ENCODE measurements at regions not wholly inside any gene's neighbourhood (a gene's known extent, or its start where the extent isn't known, plus 50 kb on each side); places are given as distances from the start of the nearest gene placed in this dataset.
A peak's percentile ranks its signal among the peaks of the same experiment; 100 is the strongest.
"Not testable (repeated sequence)": the region's sequence is repeated elsewhere in the genome, so short reads cannot be mapped to it uniquely, and the experiment has no call there.

DNA sequence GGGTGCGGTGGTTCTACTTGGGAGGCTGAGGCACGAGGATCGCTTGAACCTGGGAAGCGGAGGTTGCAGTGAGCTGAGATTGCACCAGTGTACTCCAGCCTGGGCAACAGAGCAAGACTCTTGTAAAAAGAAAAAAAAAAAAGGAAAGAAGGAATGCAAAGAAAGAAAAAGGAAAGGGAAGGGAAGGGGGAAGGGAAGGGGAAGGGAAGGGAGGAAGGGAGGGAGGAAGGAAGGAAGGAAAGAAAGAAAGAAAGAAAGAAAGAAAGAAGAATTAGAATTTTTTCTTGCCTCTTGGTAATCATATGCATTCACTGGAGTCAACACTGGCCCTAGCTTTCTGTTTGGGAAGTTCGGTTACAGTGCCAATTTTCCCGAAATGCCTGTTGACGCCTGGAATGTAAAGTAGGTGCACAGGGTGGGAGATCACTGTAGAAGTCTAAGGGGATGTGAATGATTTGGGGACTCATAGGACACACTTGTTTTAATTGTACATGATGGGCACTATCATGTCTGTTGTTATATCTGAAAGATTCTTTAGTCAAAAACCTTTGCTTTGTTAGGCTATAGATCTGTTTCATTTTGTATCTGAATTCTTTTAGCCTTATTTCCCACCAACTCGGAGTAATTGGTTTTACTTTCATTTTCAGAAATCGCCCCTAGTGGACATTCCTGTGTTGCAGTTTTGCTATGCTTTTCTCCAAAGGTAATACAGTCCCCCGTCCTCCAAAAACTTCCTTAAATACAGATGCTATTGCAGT lies 59.8 kb upstream of the MORC3 start:
- no peak for TF ChIP-seq YY1 (IDR thresholded peaks at IDR 0.05; ENCODE audit: insufficient read depth, insufficient read length)
- DNase-seq (ENCODE audit: low read depth, low spot score): peak; percentile 43
- Histone ChIP-seq H3K9me3 (ENCODE audit: insufficient read depth, low read length) (no peaks in the 10 kb centered on the region), H3K36me3 (ENCODE audit: insufficient read depth, insufficient read length, low read length) (peaks cover 15% of the 10 kb centered on the region), H3K4me1 (ENCODE audit: insufficient read depth, insufficient read length) (no peaks in the 10 kb centered on the region), H3K9ac (ENCODE audit: insufficient read length, low read depth) (no peak overlapping the region), H3K27me3 (ENCODE audit: insufficient read depth, insufficient read length) (no peaks in the 10 kb centered on the region), H3K4me3 (ENCODE audit: insufficient read length, low read depth) (no peak overlapping the region)

DNA sequence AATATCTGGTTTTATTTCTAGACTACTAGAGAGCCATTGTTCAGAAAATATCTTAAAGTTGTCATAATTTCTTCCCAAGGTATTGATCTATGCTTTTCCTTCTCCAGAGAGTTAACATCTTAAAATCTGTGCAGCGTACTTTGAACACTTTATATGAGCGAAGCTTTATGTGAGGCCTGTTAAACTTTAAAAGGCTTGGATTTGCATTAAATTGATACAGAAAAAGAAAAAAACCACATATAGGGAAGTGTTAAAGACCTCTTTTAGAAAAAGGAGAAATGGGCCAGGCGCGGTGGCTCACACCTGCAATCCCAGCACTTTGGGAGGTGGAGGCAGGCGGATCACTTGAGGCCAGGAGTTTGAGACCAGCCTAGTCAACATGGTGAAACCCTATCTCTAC lies 59.2 kb upstream of the MORC3 start:
- TF ChIP-seq YY1 (IDR thresholded peaks at IDR 0.05; ENCODE audit: insufficient read depth, insufficient read length): no peak
- TF ChIP-seq SUZ12 (IDR thresholded peaks at IDR 0.05; ENCODE audit: extremely low read depth, insufficient read depth, insufficient read length): no peak
- no peak for TF ChIP-seq ZNF274 (IDR thresholded peaks at IDR 0.05; ENCODE audit: low read depth, low read length)
- H3K9ac ChIP-seq (ENCODE audit: insufficient read length, low read depth): no peak overlapping the region
- H3K4me1 ChIP-seq (ENCODE audit: insufficient read depth, insufficient read length): no peaks in the 10 kb centered on the region
- H3K36me3 ChIP-seq (ENCODE audit: insufficient read depth, insufficient read length, low read length): peaks cover 15% of the 10 kb centered on the region
- H3K4me3 ChIP-seq (ENCODE audit: insufficient read length, low read depth): no peak overlapping the region
- H3K27me3 ChIP-seq (ENCODE audit: insufficient read depth, insufficient read length): no peaks in the 10 kb centered on the region
- no peaks in the 10 kb centered on the region for H3K9me3 ChIP-seq (ENCODE audit: insufficient read depth, low read length)
- DNase-seq (ENCODE audit: low read depth, low spot score): no peak

DNA sequence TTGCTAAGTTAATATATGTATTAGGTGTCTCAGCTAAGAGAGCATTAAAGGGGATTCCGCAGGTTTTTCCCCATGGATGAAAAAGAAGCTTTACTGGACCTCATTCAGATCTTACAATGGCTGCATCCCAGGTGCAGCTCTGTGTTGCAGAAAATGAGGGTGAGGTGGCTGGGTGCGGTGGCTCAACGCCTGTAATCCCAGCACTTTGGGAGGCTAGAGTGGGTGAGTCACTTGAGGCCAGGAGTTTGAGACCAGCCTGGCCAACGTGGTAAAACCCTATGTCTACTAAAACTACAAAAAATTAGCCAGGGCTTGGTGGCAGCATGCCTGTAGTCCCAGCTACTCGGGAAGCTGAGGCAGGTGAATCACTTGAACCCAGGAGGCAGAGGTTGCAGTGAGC lies 58.5 kb upstream of the MORC3 start:
- no peaks in the 10 kb centered on the region for H3K4me1 ChIP-seq (ENCODE audit: insufficient read depth, insufficient read length)
- H3K9me3 ChIP-seq (ENCODE audit: insufficient read depth, low read length): no peaks in the 10 kb centered on the region
- no peak for TF ChIP-seq SUZ12 (IDR thresholded peaks at IDR 0.05; ENCODE audit: extremely low read depth, insufficient read depth, insufficient read length)
- no peak for TF ChIP-seq ZNF274 (IDR thresholded peaks at IDR 0.05; ENCODE audit: low read depth, low read length)
- no peak for TF ChIP-seq YY1 (IDR thresholded peaks at IDR 0.05; ENCODE audit: insufficient read depth, insufficient read length)
- no peak for DNase-seq (ENCODE audit: low read depth, low spot score)
- H3K27me3 ChIP-seq (ENCODE audit: insufficient read depth, insufficient read length): no peaks in the 10 kb centered on the region
- no peak overlapping the region for H3K4me3 ChIP-seq (ENCODE audit: insufficient read length, low read depth)
- H3K9ac ChIP-seq (ENCODE audit: insufficient read length, low read depth): no peak overlapping the region
- peaks cover 15% of the 10 kb centered on the region for H3K36me3 ChIP-seq (ENCODE audit: insufficient read depth, insufficient read length, low read length)

DNA sequence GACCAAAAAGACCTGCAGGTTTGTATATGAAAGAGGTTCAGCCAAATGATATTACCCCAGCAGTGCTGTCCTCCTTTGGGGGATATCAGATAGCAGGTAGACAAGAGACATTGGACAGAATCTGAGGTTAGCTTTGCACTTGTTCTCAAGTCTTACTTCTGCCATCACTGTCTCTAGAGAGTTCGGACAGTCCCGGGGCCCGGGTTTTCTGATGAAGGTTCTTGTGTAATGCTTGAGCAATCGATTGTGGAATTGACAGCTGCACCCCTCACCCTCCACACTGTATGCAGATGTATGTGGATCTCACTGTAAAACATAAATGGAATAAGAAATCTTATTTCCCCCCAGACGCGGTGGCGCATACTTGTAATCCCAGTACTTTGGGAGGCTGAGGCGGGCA lies 56.2 kb upstream of the MORC3 start:
- Histone ChIP-seq H3K4me1 (ENCODE audit: insufficient read depth, insufficient read length) (no peaks in the 10 kb centered on the region), H3K9me3 (ENCODE audit: insufficient read depth, low read length) (peaks cover 10% of the 10 kb centered on the region; the same call in 1 of the 2 replicates), H3K9ac (ENCODE audit: insufficient read length, low read depth) (no peak overlapping the region), H3K36me3 (ENCODE audit: insufficient read depth, insufficient read length, low read length) (peaks cover 9% of the 10 kb centered on the region), H3K4me3 (ENCODE audit: insufficient read length, low read depth) (no peak overlapping the region), H3K27me3 (ENCODE audit: insufficient read depth, insufficient read length) (no peaks in the 10 kb centered on the region)
- no peak for TF ChIP-seq ZNF274 (IDR thresholded peaks at IDR 0.05; ENCODE audit: low read depth, low read length)
- TF ChIP-seq SUZ12 (IDR thresholded peaks at IDR 0.05; ENCODE audit: extremely low read depth, insufficient read depth, insufficient read length): no peak
- no peak for TF ChIP-seq YY1 (IDR thresholded peaks at IDR 0.05; ENCODE audit: insufficient read depth, insufficient read length)
- DNase-seq (ENCODE audit: low read depth, low spot score): no peak

DNA sequence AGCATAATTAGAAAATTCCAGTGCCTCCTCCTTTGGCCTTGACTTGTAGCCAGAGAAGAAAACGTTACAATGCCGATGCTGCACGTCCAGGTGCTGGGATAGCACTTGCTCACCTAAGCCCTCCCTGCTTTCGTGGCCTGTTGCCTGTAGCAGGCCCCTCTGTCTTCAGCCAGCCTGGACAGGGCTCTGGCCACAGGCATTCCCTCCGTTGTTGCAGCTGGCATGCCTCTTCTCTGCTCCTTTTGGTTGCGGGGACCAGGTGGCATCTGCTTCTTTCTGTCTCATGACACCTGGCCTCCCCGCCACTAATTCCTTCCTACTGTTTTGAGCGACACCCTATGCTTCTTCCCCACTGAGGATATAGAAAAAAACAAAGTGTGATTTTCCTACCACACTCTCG lies 54.6 kb upstream of the MORC3 start:
- TF ChIP-seq ZNF274 (IDR thresholded peaks at IDR 0.05; ENCODE audit: low read depth, low read length) (no peak), SUZ12 (IDR thresholded peaks at IDR 0.05; ENCODE audit: extremely low read depth, insufficient read depth, insufficient read length) (no peak), YY1 (IDR thresholded peaks at IDR 0.05; ENCODE audit: insufficient read depth, insufficient read length) (no peak)
- Histone ChIP-seq H3K9me3 (ENCODE audit: insufficient read depth, low read length) (peaks cover 10% of the 10 kb centered on the region; the same call in 1 of the 2 replicates), H3K4me3 (ENCODE audit: insufficient read length, low read depth) (no peak overlapping the region), H3K4me1 (ENCODE audit: insufficient read depth, insufficient read length) (no peaks in the 10 kb centered on the region), H3K27me3 (ENCODE audit: insufficient read depth, insufficient read length) (no peaks in the 10 kb centered on the region), H3K36me3 (ENCODE audit: insufficient read depth, insufficient read length, low read length) (peaks cover 9% of the 10 kb centered on the region), H3K9ac (ENCODE audit: insufficient read length, low read depth) (no peak overlapping the region)
- DNase-seq (ENCODE audit: low read depth, low spot score): no peak

DNA sequence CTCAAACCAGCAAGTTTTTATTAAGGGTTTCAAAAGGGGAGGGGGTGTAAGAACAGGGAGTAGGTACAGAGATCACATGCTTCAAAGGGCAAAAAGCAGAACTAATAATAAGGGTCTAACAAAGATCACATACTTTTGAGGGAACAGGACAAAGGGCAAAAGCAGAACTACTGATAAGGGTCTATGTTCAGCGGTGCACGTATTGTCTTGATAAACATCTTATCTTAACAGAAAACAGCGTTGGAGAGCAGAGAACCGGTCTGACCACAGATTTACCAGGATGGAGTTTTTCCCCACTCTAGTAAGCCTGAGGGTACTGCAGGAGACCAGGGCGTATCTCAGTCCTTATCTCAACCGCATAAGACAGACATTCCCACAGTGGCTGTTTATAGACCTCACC lies 52.2 kb upstream of the MORC3 start:
- H3K9ac ChIP-seq (ENCODE audit: insufficient read length, low read depth); H3K4me3 ChIP-seq (ENCODE audit: insufficient read length, low read depth); H3K9me3 ChIP-seq (ENCODE audit: insufficient read depth, low read length); H3K27me3 ChIP-seq (ENCODE audit: insufficient read depth, insufficient read length); DNase-seq (ENCODE audit: low read depth, low spot score); H3K4me1 ChIP-seq (ENCODE audit: insufficient read depth, insufficient read length); H3K36me3 ChIP-seq (ENCODE audit: insufficient read depth, insufficient read length, low read length): not testable (repeated sequence)

DNA sequence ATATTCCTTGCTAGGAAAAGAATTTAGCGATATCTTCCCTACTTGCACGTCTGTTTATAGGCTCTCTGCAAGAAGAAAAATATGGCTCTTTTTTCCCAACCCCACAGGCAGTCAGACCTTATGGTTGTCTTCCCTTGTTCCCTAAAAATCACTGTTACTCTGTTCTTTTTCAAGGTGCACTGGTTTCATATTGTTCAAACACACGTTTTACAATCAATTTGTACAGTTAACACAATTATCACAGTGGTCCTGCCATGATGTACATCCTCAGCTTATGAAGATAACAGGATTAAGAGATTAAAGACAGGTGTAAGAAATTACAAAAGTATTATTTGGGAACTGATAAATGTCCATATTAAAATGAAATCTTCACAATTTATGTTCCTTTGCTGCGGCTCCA lies 51.7 kb upstream of the MORC3 start:
- H3K36me3 ChIP-seq (ENCODE audit: insufficient read depth, insufficient read length, low read length); H3K9me3 ChIP-seq (ENCODE audit: insufficient read depth, low read length); H3K4me3 ChIP-seq (ENCODE audit: insufficient read length, low read depth); DNase-seq (ENCODE audit: low read depth, low spot score); H3K9ac ChIP-seq (ENCODE audit: insufficient read length, low read depth); H3K27me3 ChIP-seq (ENCODE audit: insufficient read depth, insufficient read length); H3K4me1 ChIP-seq (ENCODE audit: insufficient read depth, insufficient read length): not testable (repeated sequence)

Data from NT2/D1 (cell line).